IMR-90 (cell line): ENCODE measurements at regions not wholly inside any gene's neighbourhood (a gene's known extent, or its start where the extent isn't known, plus 50 kb on each side); places are given as distances from the start of the nearest gene placed in this dataset.

Experiments
- ATAC-seq: fragments of 200-7000 bp; cut with Tn5 transposase; 2 replicates; pipeline ENCODE4 v1.9.1; 2020; ENCODE audit warnings: low read depth, mild to moderate bottlenecking, moderate library complexity
- BruUV-seq: library from RNA; stranded (reverse); fragments of 400-500 nt; replicated peaks from 2 replicates; lab custom pipeline; 2021; lab: Mats Ljungman, UMichigan
- CTCF ChIA-PET: fragments of 300-600 bp; formaldehyde crosslinking; extraction: SDS; loops from one replicate; lab custom pipeline; 2021; ENCODE audit warnings: antibody characterized with exemption; lab: Yijun Ruan, JAX
- POLR2A ChIA-PET: fragments of 300-600 bp; sonication (Branson Sonifier 250); formaldehyde crosslinking; loops from one replicate; lab custom pipeline; 2022; ENCODE audit warnings: antibody characterized with exemption; ENCODE audit not compliant: unreplicated experiment; lab: Charles Lee
- DNase-seq: peaks from one replicate; pipeline ENCODE4 v3.0.0; 2013
- H2AFZ ChIP-seq: replicated peaks from 2 replicates; pipeline ENCODE3; 2013; ENCODE audit warnings: low read length, mild to moderate bottlenecking; ENCODE audit not compliant: poor library complexity
- H2AK5ac ChIP-seq: 2 replicates; pipeline ENCODE4 v1.6.1; 2013; ENCODE audit warnings: low read depth, low read length, inconsistent platforms
- H2AK9ac ChIP-seq: replicated peaks from 2 replicates; pipeline ENCODE3; 2013; ENCODE audit warnings: mild to moderate bottlenecking, low read depth, low read length, moderate library complexity; ENCODE audit not compliant: poor library complexity
- H2BK120ac ChIP-seq: 2 replicates; pipeline ENCODE4 v1.6.1; 2013; ENCODE audit warnings: low read depth, low read length, inconsistent platforms
- H2BK15ac ChIP-seq: 3 replicates; pipeline ENCODE4 v1.6.1; 2013; ENCODE audit warnings: low read depth, low read length, inconsistent platforms
- H2BK20ac ChIP-seq: 2 replicates; pipeline ENCODE4 v1.6.1; 2013; ENCODE audit warnings: low read depth, mild to moderate bottlenecking, inconsistent platforms, low read length, moderate library complexity
- H2BK5ac ChIP-seq: 2 replicates; pipeline ENCODE4 v1.6.1; 2013; ENCODE audit warnings: mild to moderate bottlenecking, low read depth, low read length, inconsistent platforms; ENCODE audit not compliant: poor library complexity, severe bottlenecking
- H3K14ac ChIP-seq: replicated peaks from 2 replicates; pipeline ENCODE4 v1.6.1; 2013; ENCODE audit warnings: low read depth, low read length, inconsistent platforms
- H3K18ac ChIP-seq: 2 replicates; pipeline ENCODE4 v1.6.1; 2013; ENCODE audit warnings: low read depth, low read length, control low read depth
- H3K23ac ChIP-seq: 2 replicates; pipeline ENCODE4 v1.6.1; 2013; ENCODE audit warnings: low read depth, low read length, inconsistent platforms
- H3K27ac ChIP-seq: 2 replicates; pipeline ENCODE4 v1.5.1; 2013; ENCODE audit warnings: mild to moderate bottlenecking, control low read depth, low read length; ENCODE audit not compliant: insufficient read depth
- H3K27me3 ChIP-seq: 2 replicates; pipeline ENCODE4 v1.6.1; 2013; ENCODE audit warnings: low read length; ENCODE audit not compliant: control insufficient read depth, insufficient read depth
- H3K36me3 ChIP-seq: 2 replicates; pipeline ENCODE4 v1.6.1; 2013; ENCODE audit warnings: low read length, mixed read lengths; ENCODE audit not compliant: control insufficient read depth, insufficient read depth
- H3K4ac ChIP-seq: 2 replicates; pipeline ENCODE4 v1.6.1; 2013; ENCODE audit warnings: low read depth, low read length, inconsistent platforms
- H3K4me1 ChIP-seq: 2 replicates; pipeline ENCODE4 v1.6.1; 2013; ENCODE audit warnings: low read length, mixed read lengths; ENCODE audit not compliant: control insufficient read depth, insufficient read depth
- H3K4me2 ChIP-seq: 2 replicates; pipeline ENCODE4 v1.6.1; 2013; ENCODE audit warnings: low read depth, mild to moderate bottlenecking, control low read depth, low read length, moderate library complexity
- H3K4me3 ChIP-seq: 2 replicates; pipeline ENCODE4 v1.5.1; 2013; ENCODE audit warnings: low read depth, mild to moderate bottlenecking, control low read depth, low read length, moderate library complexity; ENCODE audit not compliant: insufficient read depth
- H3K56ac ChIP-seq: 2 replicates; pipeline ENCODE4 v1.6.1; 2013; ENCODE audit warnings: low read length, inconsistent platforms; ENCODE audit not compliant: insufficient read depth; ENCODE audit errors: extremely low read depth
- H3K79me1 ChIP-seq, 2 experiments: 2 replicates each; pipeline ENCODE4 v1.6.1; 2013; ENCODE audit warnings: low read length in 2 of 2, inconsistent platforms in 1 of 2, low read depth in 1 of 2
- H3K9ac ChIP-seq: 2 replicates; pipeline ENCODE4 v1.6.1; 2013; ENCODE audit warnings: low read depth, low read length, control low read depth
- H3K9me1 ChIP-seq: 2 replicates; pipeline ENCODE4 v1.6.1; 2013; ENCODE audit warnings: low read length, inconsistent platforms; ENCODE audit not compliant: insufficient read depth
- H3K9me3 ChIP-seq: 2 replicates; pipeline ENCODE4 v1.6.1; 2013; ENCODE audit warnings: low read length; ENCODE audit not compliant: control insufficient read depth, insufficient read depth
- H4K20me1 ChIP-seq: 2 replicates; pipeline ENCODE4 v1.6.1; 2013; ENCODE audit warnings: low read length, inconsistent platforms; ENCODE audit not compliant: insufficient read depth
- H4K5ac ChIP-seq: 2 replicates; pipeline ENCODE4 v1.6.1; 2013; ENCODE audit warnings: mild to moderate bottlenecking, low read depth, low read length, control low read depth
- H4K8ac ChIP-seq, 2 experiments: 2 replicates each; pipeline ENCODE4 v1.6.1; 2013; ENCODE audit warnings: low read depth in 2 of 2, low read length in 2 of 2, control low read depth in 1 of 2, inconsistent platforms in 1 of 2
- H4K91ac ChIP-seq: 2 replicates; pipeline ENCODE4 v1.6.1; 2013; ENCODE audit warnings: low read depth, low read length, inconsistent platforms; ENCODE audit not compliant: insufficient read depth
- CEBPB ChIP-seq: IDR thresholded peaks from 2 replicates; pipeline ENCODE4 v1.6.1; 2012; ENCODE audit warnings: low read depth, low read length, improper control_type of control experiment
- MAZ ChIP-seq: IDR thresholded peaks from 2 replicates; pipeline ENCODE4 v1.6.1; 2012; ENCODE audit warnings: low read depth, mild to moderate bottlenecking, low read length, improper control_type of control experiment, moderate library complexity, borderline replicate concordance
- NFE2L2 ChIP-seq: fragments of 150-350 bp; IDR thresholded peaks from 2 replicates; pipeline ENCODE4 v1.6.1; 2016; ENCODE audit warnings: low read depth, mild to moderate bottlenecking, low read length
- POLR2A ChIP-seq: IDR thresholded peaks from 2 replicates; pipeline ENCODE4 v1.6.1; 2012; ENCODE audit warnings: mild to moderate bottlenecking, low read depth, low read length
- WGBS, 2 experiments: methylation state at CpG; one replicate each; pipeline versions ENCODE4 v1.1.5 to v1.1.7; 2013; ENCODE audit warnings: missing lambda C conversion rate in 2 of 2; ENCODE audit not compliant: insufficient read length in 1 of 2; ENCODE audit errors: extremely low coverage in 2 of 2; 5-methylcytosine and 5-hydroxymethylcytosine counted together
- dilution Hi-C: fragments of 300-500 bp; cut with HindIII; formaldehyde crosslinking; loops from one replicate; pipeline ENCODE4 v1.14.3; 2018; ENCODE audit warnings: low sequenced_read_pairs; ENCODE audit not compliant: unreplicated experiment
- in situ Hi-C: fragments of 300-500 bp; cut with MboI; formaldehyde crosslinking; loops from 3 replicates; pipeline ENCODE4 v1.14.3; 2019; ENCODE audit warnings: low sequenced_read_pairs, inconsistent platforms, mixed read lengths
- intact Hi-C: fragments of 100-400 bp; cut with micrococcal nuclease; formaldehyde crosslinking; loops from 2 replicates; pipeline ENCODE4 v1.10.0; 2022
- TF ChIP-seq, protein P1 (sequence below): fragments of 150-350 bp; IDR thresholded peaks from 2 replicates; pipeline ENCODE4 v1.6.1; 2017; ENCODE audit warnings: mild to moderate bottlenecking, antibody characterized with exemption, low read length, low read depth
- TF ChIP-seq, protein P2 (sequence below): conservative IDR thresholded peaks from 2 replicates; pipeline ENCODE4 v1.5.1; 2012; ENCODE audit warnings: mild to moderate bottlenecking, low read depth, low read length, improper control_type of control experiment

DNA sequence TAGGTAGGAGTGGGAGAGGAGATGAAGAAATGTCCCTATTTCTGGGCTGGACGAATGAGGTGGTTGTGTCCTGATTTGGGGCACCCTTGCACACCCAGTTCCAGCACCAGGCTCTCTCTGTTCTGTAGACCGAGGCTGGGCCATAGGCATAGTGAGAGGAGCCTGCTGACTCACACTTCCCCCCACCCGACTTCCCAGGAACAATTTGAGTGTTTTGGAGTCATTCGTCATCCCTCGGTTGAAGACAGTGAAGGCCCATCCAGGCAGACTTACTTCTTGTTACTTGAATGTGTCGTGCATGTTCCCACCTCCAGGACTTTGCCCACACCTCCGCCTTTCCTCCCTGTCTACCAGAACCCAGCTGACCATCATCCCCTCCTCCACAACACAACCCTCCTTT, 179.1 kb downstream of the HAUS1 start:
- no peak overlapping the region for H4K5ac ChIP-seq
- H2BK15ac ChIP-seq = no peak overlapping the region
- no peak overlapping the region for H3K27ac ChIP-seq
- H3K14ac ChIP-seq = no peak overlapping the region
- no peak for ATAC-seq
- no peak overlapping the region for H4K8ac ChIP-seq
- H2BK120ac ChIP-seq = no peak overlapping the region
- dilution Hi-C loops = no loop called here
- no CpG with 5 or more reads among the region's 7 CpGs for WGBS, 2 experiments
- H3K27me3 ChIP-seq = no peaks in the 10 kb centered on the region
- H3K18ac ChIP-seq = no peak overlapping the region
- no peak overlapping the region; the same call in 1 of the 2 replicates for H2AK5ac ChIP-seq
- ChIA-PET POLR2A (no interaction called here), CTCF (interaction anchor here (0.8 kb wide), 1 partner anchor 110 kb away, joined by 3 read pairs; a partner anchor contains a TSS)
- peaks cover 6% of the 10 kb centered on the region for H3K4me1 ChIP-seq
- intact Hi-C loops = no loop called here
- no peak overlapping the region for H3K4me2 ChIP-seq
- H2BK20ac ChIP-seq = no peak overlapping the region
- no TSS peak for BruUV-seq
- H3K9me1 ChIP-seq = peaks cover 10% of the 10 kb centered on the region
- peak; percentile 10 for DNase-seq
- no peak overlapping the region for H4K91ac ChIP-seq
- TF ChIP-seq, protein P1, sequence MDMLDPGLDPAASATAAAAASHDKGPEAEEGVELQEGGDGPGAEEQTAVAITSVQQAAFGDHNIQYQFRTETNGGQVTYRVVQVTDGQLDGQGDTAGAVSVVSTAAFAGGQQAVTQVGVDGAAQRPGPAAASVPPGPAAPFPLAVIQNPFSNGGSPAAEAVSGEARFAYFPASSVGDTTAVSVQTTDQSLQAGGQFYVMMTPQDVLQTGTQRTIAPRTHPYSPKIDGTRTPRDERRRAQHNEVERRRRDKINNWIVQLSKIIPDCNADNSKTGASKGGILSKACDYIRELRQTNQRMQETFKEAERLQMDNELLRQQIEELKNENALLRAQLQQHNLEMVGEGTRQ = no peak
- TF ChIP-seq, protein P2, sequence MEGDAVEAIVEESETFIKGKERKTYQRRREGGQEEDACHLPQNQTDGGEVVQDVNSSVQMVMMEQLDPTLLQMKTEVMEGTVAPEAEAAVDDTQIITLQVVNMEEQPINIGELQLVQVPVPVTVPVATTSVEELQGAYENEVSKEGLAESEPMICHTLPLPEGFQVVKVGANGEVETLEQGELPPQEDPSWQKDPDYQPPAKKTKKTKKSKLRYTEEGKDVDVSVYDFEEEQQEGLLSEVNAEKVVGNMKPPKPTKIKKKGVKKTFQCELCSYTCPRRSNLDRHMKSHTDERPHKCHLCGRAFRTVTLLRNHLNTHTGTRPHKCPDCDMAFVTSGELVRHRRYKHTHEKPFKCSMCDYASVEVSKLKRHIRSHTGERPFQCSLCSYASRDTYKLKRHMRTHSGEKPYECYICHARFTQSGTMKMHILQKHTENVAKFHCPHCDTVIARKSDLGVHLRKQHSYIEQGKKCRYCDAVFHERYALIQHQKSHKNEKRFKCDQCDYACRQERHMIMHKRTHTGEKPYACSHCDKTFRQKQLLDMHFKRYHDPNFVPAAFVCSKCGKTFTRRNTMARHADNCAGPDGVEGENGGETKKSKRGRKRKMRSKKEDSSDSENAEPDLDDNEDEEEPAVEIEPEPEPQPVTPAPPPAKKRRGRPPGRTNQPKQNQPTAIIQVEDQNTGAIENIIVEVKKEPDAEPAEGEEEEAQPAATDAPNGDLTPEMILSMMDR = no peak
- TF ChIP-seq MAZ (no peak), NFE2L2 (no peak), POLR2A (no peak), CEBPB (no peak)
- no peak overlapping the region for H2AK9ac ChIP-seq
- no peaks in the 10 kb centered on the region for H4K20me1 ChIP-seq
- H3K56ac ChIP-seq = no peak overlapping the region
- no peaks in the 10 kb centered on the region for H3K79me1 ChIP-seq
- H3K9ac ChIP-seq = no peak overlapping the region
- H3K9me3 ChIP-seq = no peaks in the 10 kb centered on the region
- in situ Hi-C loops = loop anchor here (10.0 kb wide), 1 partner anchor 202 kb away; no protein-coding TSS in a partner anchor
- no peak overlapping the region for H3K4me3 ChIP-seq
- no peaks in the 10 kb centered on the region for H3K36me3 ChIP-seq
- no peak overlapping the region for H3K23ac ChIP-seq
- H2AFZ ChIP-seq = no peak overlapping the region
- H3K4ac ChIP-seq = no peak overlapping the region
- H2BK5ac ChIP-seq = no peak overlapping the region
